Uterus (tissue), 3 donors: ENCODE measurements at regions not wholly inside any gene's neighbourhood (a gene's known extent, or its start where the extent isn't known, plus 50 kb on each side); places are given as distances from the start of the nearest gene placed in this dataset.

Source experiments
- DNase-seq, 2 donors: peaks; one replicate each; pipeline ENCODE4 v3.0.0-alpha.2; 2019 to 2020
- H3K27ac ChIP-seq, 2 donors: fragments of 200-600 bp; sonication (generic); 1 replicate in 1 of 2; 2 replicates in 1 of 2; pipeline ENCODE4 v1.5.1; 2016 to 2018
- H3K27me3 ChIP-seq, 2 donors: fragments of 200-600 bp; sonication (generic); one replicate each; pipeline ENCODE4 v1.5.1; 2018 to 2019; ENCODE audit warnings: control low read depth in 1 of 2
- H3K36me3 ChIP-seq, 2 donors: fragments of 200-600 bp; sonication (generic); one replicate each; pipeline ENCODE4 v1.5.1; 2019; ENCODE audit warnings: control low read depth in 1 of 2
- H3K4me1 ChIP-seq, 2 donors: fragments of 200-600 bp; sonication (generic); one replicate each; pipeline ENCODE4 v1.5.1; 2018 to 2019; ENCODE audit warnings: control low read depth in 1 of 2
- H3K4me3 ChIP-seq, 2 donors: fragments of 200-600 bp; sonication (generic); 1 replicate in 1 of 2; 2 replicates in 1 of 2; pipeline ENCODE4 v1.5.1; 2018 to 2019; ENCODE audit warnings: mild to moderate bottlenecking in 1 of 2
- H3K9me3 ChIP-seq, 2 donors: fragments of 200-600 bp; sonication (generic); one replicate each; pipeline ENCODE4 v1.5.1; 2019; ENCODE audit warnings: control low read depth in 1 of 2
- CTCF ChIP-seq, 4 experiments: fragments of 200-600 bp in 2 of 4; fragments of 450-650 bp in 2 of 4; sonication (generic) in 2 of 4; IDR thresholded peaks; one replicate each; pipeline ENCODE4 v1.5.1; 2016 to 2019; ENCODE audit warnings: antibody characterized with exemption in 4 of 4, mild to moderate bottlenecking in 2 of 4, moderate library complexity in 1 of 4
- POLR2A ChIP-seq, 2 donors: fragments of 450-650 bp; IDR thresholded peaks; one replicate each; pipeline ENCODE4 v1.6.1; 2016; ENCODE audit warnings: antibody characterized with exemption in 2 of 2, mild to moderate bottlenecking in 1 of 2, moderate library complexity in 1 of 2
- intact Hi-C: fragments of 100-400 bp; cut with DNase I; formaldehyde crosslinking; loops from one replicate; pipeline ENCODE4 v1.15.1; 2023; ENCODE audit warnings: low total_unique reads
- donor health status: DM: yes; HTN: yes; CAD: no.

GRCh38 chr13:88248393-88248792 is 577.2 kb downstream of the SLITRK5 start:
- no peaks in the 10 kb centered on the region for H3K4me1 ChIP-seq
- no peaks in the 10 kb centered on the region for H3K9me3 ChIP-seq
- no peaks in the 10 kb centered on the region for H3K27me3 ChIP-seq
- no peak for DNase-seq
- no peak overlapping the region for H3K27ac ChIP-seq
- no peak overlapping the region for H3K4me3 ChIP-seq
- TF ChIP-seq CTCF (IDR thresholded peaks at IDR 0.05) = no peak
- TF ChIP-seq POLR2A (IDR thresholded peaks at IDR 0.05) = no peak
- intact Hi-C loops = no loop called here
- H3K36me3 ChIP-seq = no peaks in the 10 kb centered on the region

GRCh38 chr13:88257706-88258105 is 586.5 kb downstream of the SLITRK5 start:
- H3K9me3 ChIP-seq = no peaks in the 10 kb centered on the region
- DNase-seq = no peak
- TF ChIP-seq CTCF (IDR thresholded peaks at IDR 0.05) (no peak), POLR2A (IDR thresholded peaks at IDR 0.05) (no peak)
- no peaks in the 10 kb centered on the region for H3K36me3 ChIP-seq
- H3K4me3 ChIP-seq = no peak overlapping the region
- no peaks in the 10 kb centered on the region for H3K4me1 ChIP-seq
- no peak overlapping the region for H3K27ac ChIP-seq
- no peaks in the 10 kb centered on the region for H3K27me3 ChIP-seq
- intact Hi-C loops = no loop called here

GRCh38 chr13:88263808-88264207 is 592.6 kb downstream of the SLITRK5 start:
- Histone ChIP-seq H3K27me3 (no peaks in the 10 kb centered on the region), H3K9me3 (no peaks in the 10 kb centered on the region), H3K4me3 (no peak overlapping the region), H3K4me1 (no peaks in the 10 kb centered on the region), H3K36me3 (no peaks in the 10 kb centered on the region), H3K27ac (no peak overlapping the region)
- no peak for TF ChIP-seq POLR2A (IDR thresholded peaks at IDR 0.05)
- no peak for TF ChIP-seq CTCF (IDR thresholded peaks at IDR 0.05)
- intact Hi-C loops = no loop called here
- no peak for DNase-seq

GRCh38 chr13:88281841-88282240 is 610.7 kb downstream of the SLITRK5 start:
- no peaks in the 10 kb centered on the region for H3K4me1 ChIP-seq
- DNase-seq = no peak
- intact Hi-C loops = no loop called here
- H3K9me3 ChIP-seq = no peaks in the 10 kb centered on the region
- H3K36me3 ChIP-seq = no peaks in the 10 kb centered on the region
- H3K4me3 ChIP-seq = no peak overlapping the region
- H3K27ac ChIP-seq = no peak overlapping the region
- no peaks in the 10 kb centered on the region for H3K27me3 ChIP-seq
- TF ChIP-seq POLR2A (IDR thresholded peaks at IDR 0.05) (no peak), CTCF (IDR thresholded peaks at IDR 0.05) (no peak)

- TF ChIP-seq CTCF (IDR thresholded peaks at IDR 0.05) (no peak), POLR2A (IDR thresholded peaks at IDR 0.05) (no peak)
- intact Hi-C loops = no loop called here
- Histone ChIP-seq H3K4me1 (no peaks in the 10 kb centered on the region), H3K9me3 (no peaks in the 10 kb centered on the region), H3K4me3 (no peak overlapping the region), H3K27ac (no peak overlapping the region), H3K27me3 (no peaks in the 10 kb centered on the region), H3K36me3 (no peaks in the 10 kb centered on the region)
- no peak for DNase-seq
These were observed 614.2 kb downstream of the SLITRK5 start for GRCh38 chr13:88285329-88285728.
